RWPE2 (cell line): ENCODE measurements at regions not wholly inside any gene's neighbourhood (a gene's known extent, or its start where the extent isn't known, plus 50 kb on each side); places are given as distances from the start of the nearest gene placed in this dataset.

ENCODE experiments used
- ATAC-seq: fragments of 200-7000 bp; cut with Tn5 transposase; 3 replicates; pipeline ENCODE4 v1.9.1; 2021; ENCODE audit warnings: low read depth
- DNase-seq: peaks from one replicate; pipeline ENCODE4 v3.0.0-alpha.2; 2020; ENCODE audit warnings: low spot score
- H3K27ac ChIP-seq: fragments of 450-650 bp; 2 replicates; pipeline ENCODE4 v1.5.1; 2017; ENCODE audit warnings: mild to moderate bottlenecking; ENCODE audit not compliant: poor library complexity, severe bottlenecking
- H3K27me3 ChIP-seq: fragments of 250-450 bp; sonication (Bioruptor Pico); 2 replicates; pipeline ENCODE4 v1.5.1; 2021; ENCODE audit warnings: mild to moderate bottlenecking, moderate library complexity; ENCODE audit not compliant: insufficient read depth, poor library complexity, severe bottlenecking
- H3K36me3 ChIP-seq: fragments of 250-450 bp; sonication (Bioruptor Pico); 2 replicates; pipeline ENCODE4 v1.5.1; 2020; ENCODE audit warnings: low read depth, mild to moderate bottlenecking, moderate library complexity
- H3K4me1 ChIP-seq: fragments of 250-450 bp; sonication (Bioruptor Pico); 2 replicates; pipeline ENCODE4 v1.5.1; 2021; ENCODE audit warnings: mild to moderate bottlenecking, moderate library complexity; ENCODE audit not compliant: insufficient read depth, poor library complexity, severe bottlenecking
- H3K4me3 ChIP-seq: fragments of 250-450 bp; sonication (Bioruptor Pico); 2 replicates; pipeline ENCODE4 v1.5.1; 2021; ENCODE audit warnings: mild to moderate bottlenecking, moderate library complexity; ENCODE audit not compliant: severe bottlenecking
- H3K9me3 ChIP-seq: fragments of 250-450 bp; sonication (Bioruptor Pico); 2 replicates; pipeline ENCODE4 v1.5.1; 2021; ENCODE audit warnings: mild to moderate bottlenecking, moderate library complexity; ENCODE audit not compliant: severe bottlenecking
- CTCF ChIP-seq: fragments of 450-650 bp; IDR thresholded peaks from one replicate; pipeline ENCODE4 v1.5.1; 2017; ENCODE audit warnings: mild to moderate bottlenecking, moderate library complexity; ENCODE audit not compliant: poor library complexity, severe bottlenecking

GRCh38 chr13:55788548-55788947 lies 1352.2 kb upstream of the PRR20A start:
- no peak overlapping the region for H3K4me3 ChIP-seq
- H3K9me3 ChIP-seq, result no peaks in the 10 kb centered on the region
- H3K36me3 ChIP-seq, result no peaks in the 10 kb centered on the region
- ATAC-seq, result no peak
- no peak overlapping the region for H3K27ac ChIP-seq
- DNase-seq, result no peak
- H3K27me3 ChIP-seq, result peaks cover 3% of the 10 kb centered on the region
- H3K4me1 ChIP-seq, result no peaks in the 10 kb centered on the region
- no peak for TF ChIP-seq CTCF

- no peaks in the 10 kb centered on the region for H3K9me3 ChIP-seq
- ATAC-seq (no peak), DNase-seq (no peak)
- H3K4me3 ChIP-seq, result no peak overlapping the region
- no peak for TF ChIP-seq CTCF
- no peaks in the 10 kb centered on the region for H3K36me3 ChIP-seq
- no peak overlapping the region for H3K27ac ChIP-seq
- H3K4me1 ChIP-seq, result no peaks in the 10 kb centered on the region
- H3K27me3 ChIP-seq, result no peaks in the 10 kb centered on the region
These were observed 1348.0 kb upstream of the PRR20A start for GRCh38 chr13:55792544-55793193.

GRCh38 chr13:55815458-55816033 lies 1325.2 kb upstream of the PRR20A start:
- TF ChIP-seq CTCF, result no peak
- H3K9me3 ChIP-seq, result peaks cover 3% of the 10 kb centered on the region
- H3K36me3 ChIP-seq, result no peaks in the 10 kb centered on the region
- no peak for ATAC-seq
- no peak for DNase-seq
- no peak overlapping the region for H3K27ac ChIP-seq
- no peaks in the 10 kb centered on the region for H3K4me1 ChIP-seq
- H3K4me3 ChIP-seq, result no peak overlapping the region
- peaks cover 4% of the 10 kb centered on the region for H3K27me3 ChIP-seq

DNA sequence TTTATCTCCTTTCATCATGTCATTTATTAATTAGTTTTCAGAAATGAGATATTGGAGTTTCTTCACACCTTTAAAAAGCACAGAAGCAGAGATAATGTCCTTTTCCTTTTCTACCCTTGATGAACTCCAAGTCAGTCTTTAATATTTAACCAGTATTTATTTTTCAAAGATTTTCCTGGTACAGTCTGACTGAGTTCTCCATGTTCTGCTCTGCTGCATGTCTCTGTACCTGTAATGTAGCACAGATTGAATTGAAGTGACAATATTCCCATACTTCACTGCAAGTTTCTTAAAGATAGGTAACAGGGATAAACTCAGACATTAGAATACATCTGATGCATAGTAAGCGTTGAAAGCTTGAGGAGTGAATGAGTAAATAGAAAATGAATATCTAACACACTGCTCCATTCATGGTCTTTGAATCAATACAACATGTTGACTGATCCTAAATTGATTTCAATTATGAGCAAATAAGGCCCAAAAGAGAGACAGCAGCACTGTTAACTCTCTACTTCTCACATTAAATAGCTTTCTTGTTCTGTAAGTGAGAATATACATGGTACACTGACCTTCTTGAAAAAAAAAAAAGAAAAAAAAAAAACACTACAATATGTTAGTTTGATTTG lies 1323.6 kb upstream of the PRR20A start:
- Histone ChIP-seq H3K36me3 (no peaks in the 10 kb centered on the region), H3K4me1 (no peaks in the 10 kb centered on the region), H3K27me3 (peaks cover 10% of the 10 kb centered on the region), H3K9me3 (no peaks in the 10 kb centered on the region), H3K4me3 (no peak overlapping the region), H3K27ac (no peak overlapping the region)
- no peak for ATAC-seq
- TF ChIP-seq CTCF, result no peak
- no peak for DNase-seq

- H3K4me3 ChIP-seq, result no peak overlapping the region
- TF ChIP-seq CTCF, result no peak
- no peak for ATAC-seq
These were observed 1319.9 kb upstream of the PRR20A start for GRCh38 chr13:55820817-55821216.

More at GRCh38 chr13:55820817-55821216, 1319.9 kb upstream of the PRR20A start:
- peaks cover 15% of the 10 kb centered on the region for H3K27me3 ChIP-seq
- DNase-seq, result no peak
- no peaks in the 10 kb centered on the region for H3K9me3 ChIP-seq
- H3K36me3 ChIP-seq, result no peaks in the 10 kb centered on the region
- no peak overlapping the region for H3K27ac ChIP-seq
- H3K4me1 ChIP-seq, result no peaks in the 10 kb centered on the region
